MM.1S (cell line): ENCODE measurements at regions not wholly inside any gene's neighbourhood (a gene's known extent, or its start where the extent isn't known, plus 50 kb on each side); places are given as distances from the start of the nearest gene placed in this dataset.

Experiments
- EZH2 ChIP-seq: fragments of 300-600 bp; sonication (generic); optimal IDR thresholded peaks from 2 replicates; pipeline ENCODE3; 2017; ENCODE audit warnings: low read depth, mild to moderate bottlenecking, antibody characterized with exemption, low read length, mixed read lengths
- EZH2phosphoT487 ChIP-seq: fragments of 300-600 bp; sonication (generic); IDR thresholded peaks from 2 replicates; pipeline ENCODE4 v1.6.1; 2018; ENCODE audit warnings: antibody characterized with exemption, low read length
- TF ChIP-seq, protein P1 (sequence below): fragments of 300-600 bp; sonication (generic); IDR thresholded peaks from 2 replicates; pipeline ENCODE4 v1.5.1; 2016; ENCODE audit warnings: antibody characterized with exemption, low read length, mixed read lengths

DNA sequence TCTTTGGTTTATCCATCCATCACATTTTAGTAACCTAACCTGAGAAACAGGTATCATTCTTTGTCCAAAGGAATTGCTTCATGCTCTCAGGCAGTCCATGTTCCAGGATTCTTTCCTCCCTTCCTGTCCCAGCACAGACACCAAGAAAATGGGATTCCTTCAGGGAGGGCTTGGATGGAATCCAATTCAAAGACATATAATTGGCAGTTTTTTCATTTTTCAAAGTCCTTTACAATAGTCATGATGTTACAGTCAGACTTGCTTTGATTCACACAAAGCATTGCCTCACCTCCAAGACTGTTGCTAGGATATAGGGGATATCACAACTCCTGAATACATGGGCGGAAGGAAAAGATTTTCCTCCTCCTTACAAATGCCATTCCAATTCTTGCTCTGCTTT is 241.4 kb upstream of the ACVR2A start:
- TF ChIP-seq, protein P1, sequence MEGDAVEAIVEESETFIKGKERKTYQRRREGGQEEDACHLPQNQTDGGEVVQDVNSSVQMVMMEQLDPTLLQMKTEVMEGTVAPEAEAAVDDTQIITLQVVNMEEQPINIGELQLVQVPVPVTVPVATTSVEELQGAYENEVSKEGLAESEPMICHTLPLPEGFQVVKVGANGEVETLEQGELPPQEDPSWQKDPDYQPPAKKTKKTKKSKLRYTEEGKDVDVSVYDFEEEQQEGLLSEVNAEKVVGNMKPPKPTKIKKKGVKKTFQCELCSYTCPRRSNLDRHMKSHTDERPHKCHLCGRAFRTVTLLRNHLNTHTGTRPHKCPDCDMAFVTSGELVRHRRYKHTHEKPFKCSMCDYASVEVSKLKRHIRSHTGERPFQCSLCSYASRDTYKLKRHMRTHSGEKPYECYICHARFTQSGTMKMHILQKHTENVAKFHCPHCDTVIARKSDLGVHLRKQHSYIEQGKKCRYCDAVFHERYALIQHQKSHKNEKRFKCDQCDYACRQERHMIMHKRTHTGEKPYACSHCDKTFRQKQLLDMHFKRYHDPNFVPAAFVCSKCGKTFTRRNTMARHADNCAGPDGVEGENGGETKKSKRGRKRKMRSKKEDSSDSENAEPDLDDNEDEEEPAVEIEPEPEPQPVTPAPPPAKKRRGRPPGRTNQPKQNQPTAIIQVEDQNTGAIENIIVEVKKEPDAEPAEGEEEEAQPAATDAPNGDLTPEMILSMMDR, result no peak
- TF ChIP-seq EZH2 (no peak), EZH2phosphoT487 (no peak)
